ENCODE measurements at regions not wholly inside any gene's neighbourhood (a gene's known extent, or its start where the extent isn't known, plus 50 kb on each side); places are given as distances from the start of the nearest gene placed in this dataset.

GRCh38 chr4:108369035-108369655 is 200.4 kb upstream of the LEF1 start:
- Histone ChIP-seq H3K9me3 (no peaks in the 10 kb centered on the region), H3K36me3 (no peaks in the 10 kb centered on the region), H3K27me3 (no peaks in the 10 kb centered on the region), H3K4me1 (no peaks in the 10 kb centered on the region), H3K27ac (no peak overlapping the region), H3K4me3 (no peak overlapping the region)
- DNase-seq (no peak), ATAC-seq (ENCODE audit: low FRiP score in 2 of 2) (no peak)
- WGBS, 2 donors: 76 to 84% methylated on average over 5 of the region's 5 CpGs
- TF ChIP-seq POLR2AphosphoS5 (IDR thresholded peaks at IDR 0.05) (no peak), POLR2A (IDR thresholded peaks at IDR 0.05) (no peak), EP300 (IDR thresholded peaks at IDR 0.05) (no peak)
- TF ChIP-seq, protein P1, sequence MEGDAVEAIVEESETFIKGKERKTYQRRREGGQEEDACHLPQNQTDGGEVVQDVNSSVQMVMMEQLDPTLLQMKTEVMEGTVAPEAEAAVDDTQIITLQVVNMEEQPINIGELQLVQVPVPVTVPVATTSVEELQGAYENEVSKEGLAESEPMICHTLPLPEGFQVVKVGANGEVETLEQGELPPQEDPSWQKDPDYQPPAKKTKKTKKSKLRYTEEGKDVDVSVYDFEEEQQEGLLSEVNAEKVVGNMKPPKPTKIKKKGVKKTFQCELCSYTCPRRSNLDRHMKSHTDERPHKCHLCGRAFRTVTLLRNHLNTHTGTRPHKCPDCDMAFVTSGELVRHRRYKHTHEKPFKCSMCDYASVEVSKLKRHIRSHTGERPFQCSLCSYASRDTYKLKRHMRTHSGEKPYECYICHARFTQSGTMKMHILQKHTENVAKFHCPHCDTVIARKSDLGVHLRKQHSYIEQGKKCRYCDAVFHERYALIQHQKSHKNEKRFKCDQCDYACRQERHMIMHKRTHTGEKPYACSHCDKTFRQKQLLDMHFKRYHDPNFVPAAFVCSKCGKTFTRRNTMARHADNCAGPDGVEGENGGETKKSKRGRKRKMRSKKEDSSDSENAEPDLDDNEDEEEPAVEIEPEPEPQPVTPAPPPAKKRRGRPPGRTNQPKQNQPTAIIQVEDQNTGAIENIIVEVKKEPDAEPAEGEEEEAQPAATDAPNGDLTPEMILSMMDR (IDR thresholded peaks at IDR 0.05): no peak

GRCh38 chr4:108367751-108368150 is 199.0 kb upstream of the LEF1 start:
- Histone ChIP-seq H3K27ac (no peak overlapping the region), H3K4me3 (no peak overlapping the region), H3K9me3 (no peaks in the 10 kb centered on the region), H3K27me3 (no peaks in the 10 kb centered on the region), H3K4me1 (no peaks in the 10 kb centered on the region), H3K36me3 (no peaks in the 10 kb centered on the region)
- no peak for DNase-seq
- WGBS, 2 donors: 87 to 88% methylated on average over 2 of the region's 2 CpGs
- no peak for ATAC-seq (ENCODE audit: low FRiP score in 2 of 2)
- no peak for TF ChIP-seq EP300 (IDR thresholded peaks at IDR 0.05)
- no peak for TF ChIP-seq POLR2A (IDR thresholded peaks at IDR 0.05)
- no peak for TF ChIP-seq POLR2AphosphoS5 (IDR thresholded peaks at IDR 0.05)
- TF ChIP-seq, protein P1 (IDR thresholded peaks at IDR 0.05): no peak

- 78 to 94% methylated on average over 1 of the region's 1 CpG for WGBS, 2 donors
Observed at GRCh38 chr4:108366716-108367115, 198.0 kb upstream of the LEF1 start.

DNA sequence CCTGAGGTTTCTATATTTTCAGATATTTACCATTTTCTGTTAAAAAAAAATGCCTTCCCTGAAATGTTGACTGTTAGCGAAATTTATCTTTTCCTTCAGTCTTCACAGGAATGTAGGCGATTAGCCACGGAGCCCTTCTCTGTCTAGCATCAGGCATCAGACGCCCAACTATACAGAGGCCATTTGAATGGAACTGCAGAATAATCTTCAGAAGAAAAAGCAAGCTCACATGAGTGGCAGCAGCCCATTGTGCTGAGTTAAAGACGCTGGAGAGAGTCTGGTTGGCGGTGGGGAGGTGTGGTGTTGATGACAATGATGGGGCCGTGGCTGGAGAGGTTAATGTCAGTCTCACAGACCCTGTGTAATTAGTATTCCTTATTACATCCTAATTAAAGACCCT is 196.8 kb upstream of the LEF1 start:
- Histone ChIP-seq H3K4me1 (peaks cover 0 to 7% (median 3%) of the 10 kb centered on the region in 4 donors), H3K27ac (no peak overlapping the region), H3K36me3 (no peaks in the 10 kb centered on the region), H3K4me3 (no peak overlapping the region), H3K9me3 (no peaks in the 10 kb centered on the region), H3K27me3 (no peaks in the 10 kb centered on the region)
- WGBS, 2 donors: 73 to 76% methylated on average over 7 of the region's 7 CpGs
- DNase-seq (no peak), ATAC-seq (ENCODE audit: low FRiP score in 2 of 2) (no peak)
- TF ChIP-seq EP300 (IDR thresholded peaks at IDR 0.05) (no peak), POLR2AphosphoS5 (IDR thresholded peaks at IDR 0.05) (no peak)

More at GRCh38 chr4:108366716-108367115, 198.0 kb upstream of the LEF1 start:
- H3K4me1 ChIP-seq: peaks cover 0 to under 1% (median 0%) of the 10 kb centered on the region in 4 donors
- no peak overlapping the region for H3K27ac ChIP-seq
- no peaks in the 10 kb centered on the region for H3K27me3 ChIP-seq
- no peak for DNase-seq
- no peak for TF ChIP-seq EP300 (IDR thresholded peaks at IDR 0.05)
- no peak for TF ChIP-seq POLR2A (IDR thresholded peaks at IDR 0.05)
- TF ChIP-seq, protein P1 (IDR thresholded peaks at IDR 0.05): no peak
- TF ChIP-seq POLR2AphosphoS5 (IDR thresholded peaks at IDR 0.05): no peak
- no peak overlapping the region for H3K4me3 ChIP-seq
- peak in 1 of 2 donors; percentile 50 for ATAC-seq (ENCODE audit: low FRiP score in 2 of 2)
- no peaks in the 10 kb centered on the region for H3K9me3 ChIP-seq
- H3K36me3 ChIP-seq: no peaks in the 10 kb centered on the region

DNA sequence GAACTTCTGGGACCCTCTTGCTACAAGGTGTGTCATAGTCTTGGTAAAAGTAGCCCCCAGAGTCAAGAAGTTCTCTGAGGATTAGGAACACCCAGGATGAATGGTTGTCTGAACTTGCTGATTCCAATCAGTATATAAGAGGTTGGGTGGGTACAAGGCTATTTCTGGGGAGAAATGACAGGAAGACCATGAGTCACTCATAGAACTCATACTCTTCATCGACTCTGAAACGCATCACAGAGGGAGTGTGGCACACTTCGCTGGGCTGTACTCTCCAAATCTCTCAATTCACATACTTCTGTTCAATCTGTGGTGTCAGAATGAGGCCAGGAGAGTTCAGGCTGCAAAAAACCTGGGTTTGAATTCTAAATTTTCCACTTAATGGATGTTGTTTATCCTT is 193.2 kb upstream of the LEF1 start:
- WGBS, 2 donors: 84 to 92% methylated on average over 3 of the region's 3 CpGs
- H3K9me3 ChIP-seq: no peaks in the 10 kb centered on the region
- peaks cover 0 to 8% (median 3%) of the 10 kb centered on the region in 4 donors for H3K4me1 ChIP-seq
- no peaks in the 10 kb centered on the region for H3K36me3 ChIP-seq
- DNase-seq: no peak
- no peak overlapping the region for H3K27ac ChIP-seq
- no peaks in the 10 kb centered on the region for H3K27me3 ChIP-seq
- ATAC-seq (ENCODE audit: low FRiP score in 2 of 2): no peak
- TF ChIP-seq POLR2A (IDR thresholded peaks at IDR 0.05) (no peak), POLR2AphosphoS5 (IDR thresholded peaks at IDR 0.05) (no peak), EP300 (IDR thresholded peaks at IDR 0.05) (no peak)
- TF ChIP-seq, protein P1 (IDR thresholded peaks at IDR 0.05): no peak
- no peak overlapping the region for H3K4me3 ChIP-seq
